ENCODE measurements at regions not wholly inside any gene's neighbourhood (a gene's known extent, or its start where the extent isn't known, plus 50 kb on each side); places are given as distances from the start of the nearest gene placed in this dataset.
"Not testable (repeated sequence)": the region's sequence is repeated elsewhere in the genome, so short reads cannot be mapped to it uniquely, and the experiment has no call there.

DNA sequence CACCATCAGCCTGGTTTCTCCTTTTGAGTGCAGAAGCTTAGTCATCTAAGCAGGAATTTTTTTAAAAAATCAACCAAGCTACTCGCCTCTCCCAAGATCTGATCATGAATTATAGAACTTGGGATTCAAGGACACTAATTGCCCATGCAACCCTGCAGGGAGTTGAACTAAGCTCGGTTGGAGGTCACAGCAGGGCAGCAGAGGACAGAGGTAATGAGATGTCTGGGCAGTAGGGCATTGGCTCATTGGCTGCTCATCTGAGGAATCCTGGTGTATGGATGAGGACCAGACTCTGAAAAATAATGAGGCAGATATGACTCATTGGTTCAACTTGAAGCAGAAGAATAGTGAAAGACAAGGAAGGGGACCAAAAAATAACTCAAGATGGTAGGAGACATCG lies 111.8 kb upstream of the TLE1 start:
- no peaks in the 10 kb centered on the region for H3K36me3 ChIP-seq
- H3K4me2 ChIP-seq = no peak overlapping the region
- no peak overlapping the region for H3K27ac ChIP-seq
- H3K9ac ChIP-seq = no peak overlapping the region
- H4K20me1 ChIP-seq = no peaks in the 10 kb centered on the region
- H3K27me3 ChIP-seq = no peaks in the 10 kb centered on the region
- no peak for TF ChIP-seq Cebpa-rat (IDR thresholded peaks at IDR 0.05)
- no peaks in the 10 kb centered on the region for H3K4me1 ChIP-seq
- no peak overlapping the region for H3K4me3 ChIP-seq
- H3K9me3 ChIP-seq = no peaks in the 10 kb centered on the region

- Histone ChIP-seq H3K9ac (no peak overlapping the region), H3K9me3 (no peaks in the 10 kb centered on the region), H3K4me1 (no peaks in the 10 kb centered on the region), H3K27me3 (no peaks in the 10 kb centered on the region), H3K27ac (no peak overlapping the region), H4K20me1 (no peaks in the 10 kb centered on the region), H3K4me3 (no peak overlapping the region), H3K36me3 (no peaks in the 10 kb centered on the region), H3K4me2 (no peak overlapping the region)
- no peak for TF ChIP-seq Cebpa-rat (IDR thresholded peaks at IDR 0.05)
These were observed 115.0 kb upstream of the TLE1 start for GRCh38 chr9:81804306-81804705.

DNA sequence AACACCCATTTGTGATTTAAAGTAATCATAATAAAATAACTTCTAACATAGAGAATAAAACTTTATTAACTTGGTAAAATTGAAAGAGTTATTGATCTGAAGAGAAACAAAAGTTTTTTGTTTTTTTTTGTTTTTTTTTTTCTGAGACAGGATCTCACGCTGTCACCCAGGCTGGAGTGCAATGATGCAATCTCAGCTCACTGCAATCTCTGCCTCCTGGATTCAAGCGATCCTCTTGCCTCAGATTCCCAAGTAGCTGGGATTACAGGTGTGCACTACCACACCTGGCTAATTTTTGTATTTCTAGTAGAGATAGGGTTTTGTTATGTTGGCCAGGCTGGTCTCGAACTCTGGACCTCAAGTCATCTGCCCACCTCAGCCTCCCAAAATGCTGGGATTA lies 116.5 kb upstream of the SPATA31D4 start:
- H3K36me3 ChIP-seq, H3K27ac ChIP-seq, H4K20me1 ChIP-seq, H3K9me3 ChIP-seq, H3K9ac ChIP-seq, H3K27me3 ChIP-seq, H3K4me3 ChIP-seq, H3K4me2 ChIP-seq: not testable (repeated sequence)
- H3K4me1 ChIP-seq = peaks cover 25% of the 10 kb centered on the region

- TF ChIP-seq Cebpa-rat (IDR thresholded peaks at IDR 0.05) = no peak
- Histone ChIP-seq H3K27me3 (no peaks in the 10 kb centered on the region), H3K36me3 (no peaks in the 10 kb centered on the region), H4K20me1 (no peaks in the 10 kb centered on the region), H3K4me3 (no peak overlapping the region), H3K27ac (no peak overlapping the region), H3K4me2 (peak overlapping the region; percentile 60), H3K9ac (no peak overlapping the region), H3K4me1 (peaks cover 25% of the 10 kb centered on the region), H3K9me3 (no peaks in the 10 kb centered on the region)
These were observed 113.8 kb upstream of the SPATA31D4 start for GRCh38 chr9:81814401-81814793.

- Histone ChIP-seq H3K4me3 (no peak overlapping the region), H3K4me1 (peaks cover 25% of the 10 kb centered on the region), H3K9me3 (no peaks in the 10 kb centered on the region), H4K20me1 (no peaks in the 10 kb centered on the region), H3K4me2 (peak overlapping the region; percentile 60), H3K27ac (no peak overlapping the region), H3K27me3 (no peaks in the 10 kb centered on the region), H3K36me3 (no peaks in the 10 kb centered on the region), H3K9ac (no peak overlapping the region)
- TF ChIP-seq Cebpa-rat (IDR thresholded peaks at IDR 0.05) = no peak
These were observed 113.3 kb upstream of the SPATA31D4 start for GRCh38 chr9:81814794-81815464.

DNA sequence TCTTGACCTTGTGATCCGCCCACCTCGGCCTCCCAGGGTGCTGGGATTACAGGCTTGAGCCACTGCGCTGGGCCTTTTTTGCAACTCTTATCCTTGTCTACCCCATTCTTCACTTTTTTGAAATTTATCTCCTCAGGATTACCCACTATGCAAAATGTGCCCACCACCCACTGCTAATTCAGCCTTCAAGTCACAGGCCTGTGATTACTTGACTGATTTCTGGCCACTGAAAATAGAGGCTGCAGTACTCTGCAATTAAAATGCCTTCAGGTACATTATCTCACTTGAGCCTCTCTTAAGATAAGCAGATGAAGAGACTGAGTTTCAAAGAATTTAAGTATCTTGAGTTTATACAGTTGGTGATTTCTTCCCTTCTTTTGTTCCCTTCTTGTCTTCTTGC lies 112.4 kb upstream of the SPATA31D4 start:
- no peak for TF ChIP-seq Cebpa-rat (IDR thresholded peaks at IDR 0.05)
- Histone ChIP-seq H3K27ac (no peak overlapping the region), H3K9ac (no peak overlapping the region), H3K4me3 (no peak overlapping the region), H3K9me3 (no peaks in the 10 kb centered on the region), H3K36me3 (no peaks in the 10 kb centered on the region), H3K4me2 (0 out of 2 replicates have a peak overlapping the region, but pooled peaks have one; percentile 2), H3K4me1 (peaks cover 25% of the 10 kb centered on the region), H4K20me1 (no peaks in the 10 kb centered on the region), H3K27me3 (no peaks in the 10 kb centered on the region)

DNA sequence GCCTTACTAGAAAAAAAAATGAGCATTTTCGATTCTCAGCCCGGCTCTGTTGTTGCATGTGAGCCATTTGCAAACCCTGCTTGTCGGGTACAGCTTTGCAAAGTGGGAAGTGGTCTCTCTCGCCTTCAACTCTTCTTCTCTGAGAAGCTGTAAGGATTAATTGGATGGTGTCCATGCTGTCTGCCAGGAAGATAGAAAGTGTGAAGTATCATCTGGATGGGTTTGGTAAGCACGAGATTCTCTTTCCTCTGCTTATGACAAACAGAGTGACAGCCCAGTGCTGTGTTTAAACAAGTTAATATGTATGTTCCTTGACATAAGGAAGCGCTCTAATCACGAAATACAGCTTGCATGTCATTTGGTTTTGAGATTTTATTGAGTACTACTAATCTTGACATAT lies 109.1 kb upstream of the SPATA31D4 start:
- H4K20me1 ChIP-seq = no peaks in the 10 kb centered on the region
- peaks cover 18% of the 10 kb centered on the region for H3K4me1 ChIP-seq
- H3K4me2 ChIP-seq = no peak overlapping the region
- H3K9me3 ChIP-seq = no peaks in the 10 kb centered on the region
- no peak overlapping the region for H3K4me3 ChIP-seq
- no peak overlapping the region for H3K27ac ChIP-seq
- no peaks in the 10 kb centered on the region for H3K36me3 ChIP-seq
- H3K27me3 ChIP-seq = no peaks in the 10 kb centered on the region
- H3K9ac ChIP-seq = no peak overlapping the region
- TF ChIP-seq Cebpa-rat (IDR thresholded peaks at IDR 0.05) = no peak

GRCh38 chr9:81819859-81820546 lies 108.2 kb upstream of the SPATA31D4 start:
- Histone ChIP-seq H3K36me3 (no peaks in the 10 kb centered on the region), H3K4me3 (no peak overlapping the region), H3K9ac (no peak overlapping the region), H3K4me1 (peaks cover 10% of the 10 kb centered on the region), H3K9me3 (no peaks in the 10 kb centered on the region), H4K20me1 (no peaks in the 10 kb centered on the region), H3K27ac (no peak overlapping the region), H3K27me3 (no peaks in the 10 kb centered on the region), H3K4me2 (no peak overlapping the region)
- no peak for TF ChIP-seq Cebpa-rat (IDR thresholded peaks at IDR 0.05)

DNA sequence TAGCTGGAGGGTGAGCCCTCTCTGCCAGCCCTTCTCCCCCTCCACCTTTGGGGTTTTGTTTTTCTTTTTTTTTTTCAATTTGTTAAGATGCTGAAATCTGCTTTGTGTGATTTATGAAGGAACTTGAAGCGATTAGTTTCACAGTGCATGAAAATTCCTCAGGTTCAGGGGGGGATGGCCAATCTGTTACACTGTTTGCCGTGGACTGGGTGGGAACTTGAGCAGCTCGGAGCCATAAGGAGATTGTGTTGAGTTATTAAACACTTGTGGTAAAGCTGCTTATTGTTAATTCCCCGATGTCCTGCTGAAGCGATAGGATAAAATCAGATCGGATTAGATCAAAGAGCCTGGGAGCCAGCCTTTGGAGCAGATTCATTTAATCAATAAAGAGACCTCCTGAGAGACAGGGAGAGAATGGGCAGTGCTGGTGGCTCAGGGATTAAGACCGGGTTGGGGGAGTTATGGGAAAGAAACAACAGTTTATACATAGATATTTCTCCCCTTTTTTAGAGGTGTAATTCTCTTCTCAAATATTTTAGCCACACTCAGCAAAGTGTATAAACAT lies 105.8 kb upstream of the SPATA31D4 start:
- Histone ChIP-seq H3K27me3 (no peaks in the 10 kb centered on the region), H3K4me1 (no peaks in the 10 kb centered on the region), H3K36me3 (no peaks in the 10 kb centered on the region), H3K9ac (no peak overlapping the region), H3K4me2 (no peak overlapping the region), H4K20me1 (no peaks in the 10 kb centered on the region), H3K27ac (no peak overlapping the region), H3K4me3 (no peak overlapping the region), H3K9me3 (no peaks in the 10 kb centered on the region)
- no peak for TF ChIP-seq Cebpa-rat (IDR thresholded peaks at IDR 0.05)

GRCh38 chr9:81822967-81823366 lies 105.3 kb upstream of the SPATA31D4 start:
- H3K27me3 ChIP-seq = no peaks in the 10 kb centered on the region
- no peak overlapping the region for H3K27ac ChIP-seq
- H4K20me1 ChIP-seq = no peaks in the 10 kb centered on the region
- H3K4me1 ChIP-seq = peaks cover 5% of the 10 kb centered on the region
- no peaks in the 10 kb centered on the region for H3K9me3 ChIP-seq
- H3K36me3 ChIP-seq = no peaks in the 10 kb centered on the region
- H3K9ac ChIP-seq = no peak overlapping the region
- no peak for TF ChIP-seq Cebpa-rat (IDR thresholded peaks at IDR 0.05)
- H3K4me2 ChIP-seq = no peak overlapping the region
- no peak overlapping the region for H3K4me3 ChIP-seq
